Fibroblast of villous mesenchyme (primary cell): ENCODE measurements at regions not wholly inside any gene's neighbourhood (a gene's known extent, or its start where the extent isn't known, plus 50 kb on each side); places are given as distances from the start of the nearest gene placed in this dataset.
A peak's percentile ranks its signal among the peaks of the same experiment; 100 is the strongest.
"Not testable (repeated sequence)": the region's sequence is repeated elsewhere in the genome, so short reads cannot be mapped to it uniquely, and the experiment has no call there.

ENCODE experiments used
- DNase-seq: peaks from one replicate; pipeline ENCODE4 v3.0.0-alpha.2; 2010; ENCODE audit warnings: low read depth
- H3K4me3 ChIP-seq: 2 replicates; pipeline ENCODE4 v1.5.1; 2011; ENCODE audit warnings: low read depth, mild to moderate bottlenecking, low read length
- TF ChIP-seq, protein P1 (sequence below): IDR thresholded peaks from 2 replicates; pipeline ENCODE4 v1.5.1; 2012; ENCODE audit warnings: low read depth, mild to moderate bottlenecking, low read length; ENCODE audit not compliant: insufficient read depth

DNA sequence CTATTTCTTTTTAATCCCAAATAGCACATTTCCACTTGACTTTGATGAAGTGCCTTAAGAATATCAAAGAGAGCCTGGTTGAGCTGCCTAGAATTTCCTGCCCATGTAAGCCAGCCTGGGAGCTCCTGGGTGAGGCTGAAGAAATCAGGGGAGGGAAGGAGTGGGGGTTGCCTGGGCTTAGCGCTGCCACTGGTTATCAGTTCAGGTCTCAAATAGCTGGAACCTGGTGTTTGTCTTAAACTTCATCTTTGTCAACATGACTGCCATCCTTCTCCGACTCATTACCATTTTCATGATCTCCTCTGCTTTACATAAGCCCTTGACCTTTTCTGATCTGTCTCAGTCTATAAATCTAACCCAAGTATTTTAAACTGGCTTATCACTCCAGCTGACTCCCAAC lies 151.5 kb downstream of the TTC8 start:
- TF ChIP-seq, protein P1, sequence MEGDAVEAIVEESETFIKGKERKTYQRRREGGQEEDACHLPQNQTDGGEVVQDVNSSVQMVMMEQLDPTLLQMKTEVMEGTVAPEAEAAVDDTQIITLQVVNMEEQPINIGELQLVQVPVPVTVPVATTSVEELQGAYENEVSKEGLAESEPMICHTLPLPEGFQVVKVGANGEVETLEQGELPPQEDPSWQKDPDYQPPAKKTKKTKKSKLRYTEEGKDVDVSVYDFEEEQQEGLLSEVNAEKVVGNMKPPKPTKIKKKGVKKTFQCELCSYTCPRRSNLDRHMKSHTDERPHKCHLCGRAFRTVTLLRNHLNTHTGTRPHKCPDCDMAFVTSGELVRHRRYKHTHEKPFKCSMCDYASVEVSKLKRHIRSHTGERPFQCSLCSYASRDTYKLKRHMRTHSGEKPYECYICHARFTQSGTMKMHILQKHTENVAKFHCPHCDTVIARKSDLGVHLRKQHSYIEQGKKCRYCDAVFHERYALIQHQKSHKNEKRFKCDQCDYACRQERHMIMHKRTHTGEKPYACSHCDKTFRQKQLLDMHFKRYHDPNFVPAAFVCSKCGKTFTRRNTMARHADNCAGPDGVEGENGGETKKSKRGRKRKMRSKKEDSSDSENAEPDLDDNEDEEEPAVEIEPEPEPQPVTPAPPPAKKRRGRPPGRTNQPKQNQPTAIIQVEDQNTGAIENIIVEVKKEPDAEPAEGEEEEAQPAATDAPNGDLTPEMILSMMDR: no peak
- no peak for DNase-seq
- H3K4me3 ChIP-seq: no peak overlapping the region

- not testable (repeated sequence) for DNase-seq, H3K4me3 ChIP-seq
These were observed 156.5 kb downstream of the TTC8 start for GRCh38 chr14:88980907-88981306.

DNA sequence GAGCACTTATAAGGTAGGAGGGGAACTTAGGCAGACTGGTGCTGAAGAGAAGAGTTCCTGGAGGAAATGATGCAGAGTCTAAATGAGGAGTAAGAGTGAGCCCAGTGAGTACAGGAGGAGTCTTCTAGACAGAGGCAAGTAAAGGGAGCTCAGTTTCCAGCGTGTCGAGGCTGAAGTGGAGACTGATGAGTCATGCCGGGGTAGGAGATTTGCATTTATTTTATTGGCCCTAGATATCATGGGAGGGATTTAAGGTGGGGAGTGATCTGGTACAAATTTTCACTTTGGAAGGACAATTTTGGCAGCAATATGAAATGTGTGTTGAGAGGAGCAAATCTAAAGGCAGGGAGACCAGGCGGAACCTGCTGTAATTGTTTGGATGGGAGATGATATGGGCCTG lies 157.5 kb downstream of the TTC8 start:
- TF ChIP-seq, protein P1: no peak
- no peak for DNase-seq
- H3K4me3 ChIP-seq: no peak overlapping the region

GRCh38 chr14:88983755-88984154 lies 159.3 kb downstream of the TTC8 start:
- no peak overlapping the region for H3K4me3 ChIP-seq
- peak; percentile 79 for DNase-seq
- TF ChIP-seq, protein P1: no peak

DNA sequence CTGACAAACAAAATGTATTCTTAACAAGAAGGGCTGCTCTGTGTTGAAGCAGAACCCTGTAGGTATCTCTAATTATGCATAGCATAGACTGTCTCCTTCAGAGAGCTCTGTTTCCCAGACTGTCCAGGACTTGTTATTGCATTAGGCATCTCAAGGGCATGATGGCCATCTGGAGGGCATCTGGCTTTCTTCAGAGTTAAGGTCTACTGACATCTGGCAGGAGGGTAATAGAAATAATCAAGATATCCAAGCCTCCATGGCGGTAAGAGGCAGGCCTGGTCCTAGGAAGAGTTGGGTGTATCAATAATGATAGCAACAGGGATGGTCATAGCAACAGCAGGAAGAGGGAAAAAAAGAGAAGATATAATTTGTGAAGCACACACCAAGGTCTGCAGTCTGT lies 161.2 kb downstream of the TTC8 start:
- TF ChIP-seq, protein P1: no peak
- peak; percentile 69 for DNase-seq
- H3K4me3 ChIP-seq: no peak overlapping the region

GRCh38 chr14:88986146-88986841 lies 161.8 kb downstream of the TTC8 start:
- DNase-seq: peak; percentile 82
- no peak overlapping the region for H3K4me3 ChIP-seq
- TF ChIP-seq, protein P1: no peak

GRCh38 chr14:88986908-88987307 lies 162.5 kb downstream of the TTC8 start:
- H3K4me3 ChIP-seq, DNase-seq: not testable (repeated sequence)

DNA sequence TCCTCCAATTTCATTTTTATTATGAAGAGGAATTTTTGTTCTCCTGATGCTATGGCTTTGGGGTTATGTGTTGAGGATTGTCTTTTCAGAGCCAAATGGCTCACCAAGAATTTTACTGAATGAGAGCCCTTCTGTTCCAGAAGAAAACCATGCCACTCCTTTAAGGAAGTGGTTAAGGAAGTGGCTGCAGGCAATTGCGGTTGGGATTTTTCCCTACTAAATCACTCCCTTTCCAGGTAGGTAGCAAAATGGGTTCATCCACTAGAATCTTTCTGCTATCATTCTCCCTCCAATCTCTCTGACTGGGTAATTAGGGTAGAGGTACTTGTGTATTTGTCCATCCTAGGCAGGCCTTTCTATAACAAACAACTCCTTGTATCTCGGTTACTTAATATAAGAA lies 163.1 kb downstream of the TTC8 start:
- TF ChIP-seq, protein P1: no peak
- DNase-seq: no peak
- H3K4me3 ChIP-seq: no peak overlapping the region
